Colonic mucosa (tissue), 4 donors: ENCODE measurements at regions not wholly inside any gene's neighbourhood (a gene's known extent, or its start where the extent isn't known, plus 50 kb on each side); places are given as distances from the start of the nearest gene placed in this dataset.

ENCODE experiments used
- DNase-seq: peaks from one replicate; pipeline ENCODE4 v3.0.0-alpha.2; 2020
- H3K27ac ChIP-seq: fragments of 200-600 bp; one replicate; pipeline ENCODE4 v1.8.0; 2021
- H3K27me3 ChIP-seq: fragments of 200-600 bp; one replicate; pipeline ENCODE4 v1.8.0; 2021
- H3K36me3 ChIP-seq: fragments of 200-600 bp; one replicate; pipeline ENCODE4 v1.8.0; 2021
- H3K4me1 ChIP-seq: fragments of 200-600 bp; one replicate; pipeline ENCODE4 v1.8.0; 2021; ENCODE audit warnings: mild to moderate bottlenecking
- H3K4me3 ChIP-seq: fragments of 200-600 bp; one replicate; pipeline ENCODE4 v1.8.0; 2021
- H3K9ac ChIP-seq, 2 donors: one replicate each; pipeline ENCODE4 v1.7.0; 2013; ENCODE audit warnings: control low read depth in 2 of 2, low read depth in 2 of 2, low read length in 2 of 2
- H3K9me3 ChIP-seq: fragments of 200-600 bp; one replicate; pipeline ENCODE4 v1.8.0; 2021
- intact Hi-C: fragments of 100-400 bp; cut with DNase I; formaldehyde crosslinking; loops from one replicate; pipeline ENCODE4 v1.14.1; 2022
- TF ChIP-seq, protein P1 (sequence below): fragments of 200-600 bp; IDR thresholded peaks from one replicate; pipeline ENCODE4 v1.8.0; 2022; ENCODE audit warnings: antibody characterized with exemption, mild to moderate bottlenecking
- donor health status: healthy.
- donor health status: DM: no; HTN: no; CAD: no.
- donor health status: DM: no; HTN: no; CAD: no.

DNA sequence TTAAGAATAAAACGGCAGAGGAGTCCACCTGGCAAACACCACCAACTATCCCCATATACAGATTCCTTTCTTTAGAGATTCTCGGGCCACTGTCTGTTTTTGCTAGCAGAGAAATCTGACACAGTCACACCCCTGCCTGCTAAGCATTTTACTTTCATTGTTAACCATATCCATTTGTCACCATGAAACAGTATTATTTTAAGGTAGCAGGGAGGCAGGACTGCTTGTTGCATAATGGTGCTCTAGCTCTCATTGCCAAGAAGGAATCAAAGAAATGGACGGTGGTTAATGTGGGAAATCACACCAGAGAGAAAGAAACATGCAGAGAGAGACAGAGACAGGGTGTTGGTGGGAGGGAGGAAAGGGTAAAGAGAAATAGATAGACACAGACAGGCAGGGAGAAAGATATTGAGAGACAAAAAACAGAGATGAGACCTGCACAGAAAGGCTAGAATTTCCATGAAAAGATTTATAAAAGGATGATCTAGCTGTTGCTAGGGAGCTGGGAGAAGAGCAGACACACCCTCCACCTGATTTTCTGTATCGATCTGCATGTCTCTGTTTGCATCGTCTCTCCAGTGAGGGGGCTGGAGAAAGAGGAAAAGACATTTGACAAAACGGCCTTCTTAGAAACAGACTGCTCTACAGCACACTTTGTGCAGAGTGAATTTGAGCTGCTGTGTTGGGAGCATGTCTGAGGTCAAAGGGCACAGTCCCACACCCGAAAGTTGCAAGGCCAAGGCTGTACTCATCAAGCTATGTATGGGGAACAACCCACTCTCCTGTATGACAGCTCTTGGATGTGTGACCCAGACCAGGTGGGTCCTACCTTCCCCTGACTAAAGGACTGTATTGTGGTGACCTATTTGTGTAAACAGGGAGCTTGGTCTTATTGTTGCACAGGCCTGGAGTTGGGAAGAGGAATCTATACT is 303.1 kb downstream of the FZD1 start:
- no peaks in the 10 kb centered on the region for H3K4me1 ChIP-seq
- TF ChIP-seq, protein P1, sequence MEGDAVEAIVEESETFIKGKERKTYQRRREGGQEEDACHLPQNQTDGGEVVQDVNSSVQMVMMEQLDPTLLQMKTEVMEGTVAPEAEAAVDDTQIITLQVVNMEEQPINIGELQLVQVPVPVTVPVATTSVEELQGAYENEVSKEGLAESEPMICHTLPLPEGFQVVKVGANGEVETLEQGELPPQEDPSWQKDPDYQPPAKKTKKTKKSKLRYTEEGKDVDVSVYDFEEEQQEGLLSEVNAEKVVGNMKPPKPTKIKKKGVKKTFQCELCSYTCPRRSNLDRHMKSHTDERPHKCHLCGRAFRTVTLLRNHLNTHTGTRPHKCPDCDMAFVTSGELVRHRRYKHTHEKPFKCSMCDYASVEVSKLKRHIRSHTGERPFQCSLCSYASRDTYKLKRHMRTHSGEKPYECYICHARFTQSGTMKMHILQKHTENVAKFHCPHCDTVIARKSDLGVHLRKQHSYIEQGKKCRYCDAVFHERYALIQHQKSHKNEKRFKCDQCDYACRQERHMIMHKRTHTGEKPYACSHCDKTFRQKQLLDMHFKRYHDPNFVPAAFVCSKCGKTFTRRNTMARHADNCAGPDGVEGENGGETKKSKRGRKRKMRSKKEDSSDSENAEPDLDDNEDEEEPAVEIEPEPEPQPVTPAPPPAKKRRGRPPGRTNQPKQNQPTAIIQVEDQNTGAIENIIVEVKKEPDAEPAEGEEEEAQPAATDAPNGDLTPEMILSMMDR, result no peak
- intact Hi-C loops, result no loop called here

DNA sequence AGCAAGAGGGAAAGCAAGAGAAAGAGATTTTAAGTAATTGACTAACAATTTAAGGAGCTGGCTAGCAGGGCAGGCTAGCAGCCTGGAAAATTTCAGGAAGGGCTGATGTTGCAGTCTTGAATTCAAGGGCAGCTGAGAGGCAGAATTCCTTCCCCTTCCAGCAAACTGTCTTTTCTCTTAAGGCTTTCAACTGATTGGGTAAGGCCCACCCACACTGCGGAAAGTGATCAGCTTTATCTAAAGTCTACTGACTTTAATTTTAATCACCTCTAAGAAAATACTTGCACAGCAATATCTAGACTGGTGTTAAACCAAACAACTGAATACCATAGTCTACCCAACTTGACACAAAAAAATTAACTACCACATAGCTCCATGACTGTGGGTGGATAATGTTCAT is 303.9 kb downstream of the FZD1 start:
- TF ChIP-seq, protein P1, result no peak
- H3K9ac ChIP-seq, result no peak overlapping the region
- DNase-seq, result no peak
- no peaks in the 10 kb centered on the region for H3K27me3 ChIP-seq
- H3K4me3 ChIP-seq, result no peak overlapping the region
- intact Hi-C loops, result no loop called here
- no peaks in the 10 kb centered on the region for H3K4me1 ChIP-seq
- no peak overlapping the region for H3K27ac ChIP-seq
- H3K36me3 ChIP-seq, result no peaks in the 10 kb centered on the region
- H3K9me3 ChIP-seq, result no peaks in the 10 kb centered on the region

More for the DNA sequence above, 303.1 kb downstream of the FZD1 start:
- Histone ChIP-seq H3K4me3 (no peak overlapping the region), H3K9ac (no peak overlapping the region), H3K27ac (no peak overlapping the region), H3K36me3 (no peaks in the 10 kb centered on the region), H3K27me3 (no peaks in the 10 kb centered on the region), H3K9me3 (no peaks in the 10 kb centered on the region)
- no peak for DNase-seq

DNA sequence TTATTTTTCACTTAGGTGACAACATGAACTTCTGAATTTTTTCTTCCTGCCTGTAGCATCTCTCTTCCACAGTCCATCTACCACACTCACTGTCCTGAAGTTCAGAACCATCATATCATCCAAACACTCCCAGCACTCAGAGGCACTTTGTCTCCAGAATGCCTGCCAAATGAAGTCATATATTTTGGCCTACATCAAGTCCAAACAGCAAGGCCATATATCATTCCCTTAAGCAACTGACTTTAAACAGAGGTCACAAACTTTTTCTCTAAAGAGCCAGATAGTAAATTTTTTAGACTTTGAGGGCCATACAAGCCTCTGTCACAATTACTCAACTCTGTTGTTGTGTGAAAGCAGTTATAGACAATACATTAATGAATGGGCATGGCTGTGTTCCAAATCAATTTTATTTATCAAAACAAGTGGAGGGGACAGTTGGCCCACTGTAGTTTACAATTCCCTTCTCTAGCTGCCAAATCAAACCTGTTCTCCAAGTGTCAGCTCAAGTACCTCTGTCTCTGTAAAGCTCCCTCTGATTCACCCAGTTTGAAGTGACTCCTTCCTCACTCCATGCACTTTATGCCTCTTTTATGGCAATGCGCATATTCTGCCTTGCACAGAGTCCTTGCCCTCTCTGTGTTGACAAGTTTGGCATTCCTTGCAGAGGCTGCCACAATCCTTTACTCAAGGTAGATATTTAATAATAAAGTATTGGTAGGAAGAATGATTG is 305.7 kb downstream of the FZD1 start:
- no peak overlapping the region for H3K9ac ChIP-seq
- no peak for DNase-seq
- TF ChIP-seq, protein P1, result no peak
- intact Hi-C loops, result no loop called here
- no peak overlapping the region for H3K27ac ChIP-seq
- no peaks in the 10 kb centered on the region for H3K9me3 ChIP-seq
- no peaks in the 10 kb centered on the region for H3K4me1 ChIP-seq
- no peaks in the 10 kb centered on the region for H3K27me3 ChIP-seq
- H3K4me3 ChIP-seq, result no peak overlapping the region
- no peaks in the 10 kb centered on the region for H3K36me3 ChIP-seq

DNA sequence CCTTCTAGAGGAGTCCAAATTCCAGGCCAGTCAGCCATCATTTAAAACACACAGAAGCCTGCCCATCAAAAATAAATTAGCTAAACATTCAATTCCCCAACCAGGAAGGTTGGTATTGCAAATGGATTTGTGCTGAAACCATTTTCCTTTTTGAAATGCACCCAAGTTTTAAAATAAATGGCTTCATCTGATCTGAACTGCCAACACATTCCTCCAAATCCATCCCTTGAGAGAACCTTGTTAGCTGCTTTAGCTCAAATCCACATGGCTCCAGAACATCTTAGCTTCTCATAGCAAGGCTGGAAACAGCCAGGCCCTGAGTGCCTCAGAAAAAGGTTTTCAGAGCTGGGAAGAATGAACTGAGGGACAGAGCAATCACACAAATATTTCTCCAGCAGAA is 306.3 kb downstream of the FZD1 start:
- Histone ChIP-seq H3K4me3 (no peak overlapping the region), H3K9ac (no peak overlapping the region), H3K27me3 (no peaks in the 10 kb centered on the region), H3K4me1 (no peaks in the 10 kb centered on the region), H3K27ac (no peak overlapping the region), H3K36me3 (no peaks in the 10 kb centered on the region), H3K9me3 (no peaks in the 10 kb centered on the region)
- intact Hi-C loops, result no loop called here
- no peak for DNase-seq
- TF ChIP-seq, protein P1, result no peak

DNA sequence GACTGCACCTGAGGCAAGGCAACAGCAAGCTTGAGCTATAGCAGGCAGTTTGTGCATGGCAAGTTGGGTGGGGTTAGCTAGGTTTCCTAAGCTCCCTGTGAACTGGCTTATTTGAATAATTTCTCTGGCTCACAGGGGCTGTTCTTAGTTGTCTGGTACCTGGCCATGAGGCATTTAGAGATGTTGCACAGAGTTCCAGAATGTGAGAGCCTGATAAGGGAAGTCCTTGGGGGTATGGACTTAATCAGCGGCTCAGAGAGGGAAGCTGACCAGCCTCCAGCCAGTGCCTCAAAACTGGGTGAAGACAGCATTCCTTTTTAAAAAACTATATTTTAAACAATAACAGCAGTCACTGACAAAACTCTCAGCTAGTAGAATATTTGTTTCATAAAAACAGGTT is 307.4 kb downstream of the FZD1 start:
- Histone ChIP-seq H3K9ac (no peak overlapping the region), H3K27ac (no peak overlapping the region), H3K27me3 (no peaks in the 10 kb centered on the region), H3K4me1 (no peaks in the 10 kb centered on the region), H3K4me3 (no peak overlapping the region), H3K36me3 (no peaks in the 10 kb centered on the region), H3K9me3 (no peaks in the 10 kb centered on the region)
- no peak for DNase-seq
- TF ChIP-seq, protein P1, result no peak
- intact Hi-C loops, result no loop called here
